GM12864 (cell line): ENCODE measurements at regions not wholly inside any gene's neighbourhood (a gene's known extent, or its start where the extent isn't known, plus 50 kb on each side); places are given as distances from the start of the nearest gene placed in this dataset.
"Not testable (repeated sequence)": the region's sequence is repeated elsewhere in the genome, so short reads cannot be mapped to it uniquely, and the experiment has no call there.

Source experiments
- DNase-seq: peaks from one replicate; pipeline ENCODE4 v3.0.0-alpha.2; 2011; ENCODE audit warnings: low read depth
- H3K4me3 ChIP-seq: 2 replicates; pipeline ENCODE4 v1.5.1; 2011; ENCODE audit warnings: mild to moderate bottlenecking, low read depth, low read length, control low read depth
- TF ChIP-seq, protein P1 (sequence below): IDR thresholded peaks from 2 replicates; pipeline ENCODE4 v1.5.1; 2011; ENCODE audit warnings: low read depth, mild to moderate bottlenecking, moderate library complexity, low read length, control low read depth, inconsistent platforms; ENCODE audit errors: missing control alignments

GRCh38 chr7:66296-66695, 126.1 kb upstream of the FAM20C start:
- TF ChIP-seq, protein P1, sequence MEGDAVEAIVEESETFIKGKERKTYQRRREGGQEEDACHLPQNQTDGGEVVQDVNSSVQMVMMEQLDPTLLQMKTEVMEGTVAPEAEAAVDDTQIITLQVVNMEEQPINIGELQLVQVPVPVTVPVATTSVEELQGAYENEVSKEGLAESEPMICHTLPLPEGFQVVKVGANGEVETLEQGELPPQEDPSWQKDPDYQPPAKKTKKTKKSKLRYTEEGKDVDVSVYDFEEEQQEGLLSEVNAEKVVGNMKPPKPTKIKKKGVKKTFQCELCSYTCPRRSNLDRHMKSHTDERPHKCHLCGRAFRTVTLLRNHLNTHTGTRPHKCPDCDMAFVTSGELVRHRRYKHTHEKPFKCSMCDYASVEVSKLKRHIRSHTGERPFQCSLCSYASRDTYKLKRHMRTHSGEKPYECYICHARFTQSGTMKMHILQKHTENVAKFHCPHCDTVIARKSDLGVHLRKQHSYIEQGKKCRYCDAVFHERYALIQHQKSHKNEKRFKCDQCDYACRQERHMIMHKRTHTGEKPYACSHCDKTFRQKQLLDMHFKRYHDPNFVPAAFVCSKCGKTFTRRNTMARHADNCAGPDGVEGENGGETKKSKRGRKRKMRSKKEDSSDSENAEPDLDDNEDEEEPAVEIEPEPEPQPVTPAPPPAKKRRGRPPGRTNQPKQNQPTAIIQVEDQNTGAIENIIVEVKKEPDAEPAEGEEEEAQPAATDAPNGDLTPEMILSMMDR: no peak
- no peak for DNase-seq

DNA sequence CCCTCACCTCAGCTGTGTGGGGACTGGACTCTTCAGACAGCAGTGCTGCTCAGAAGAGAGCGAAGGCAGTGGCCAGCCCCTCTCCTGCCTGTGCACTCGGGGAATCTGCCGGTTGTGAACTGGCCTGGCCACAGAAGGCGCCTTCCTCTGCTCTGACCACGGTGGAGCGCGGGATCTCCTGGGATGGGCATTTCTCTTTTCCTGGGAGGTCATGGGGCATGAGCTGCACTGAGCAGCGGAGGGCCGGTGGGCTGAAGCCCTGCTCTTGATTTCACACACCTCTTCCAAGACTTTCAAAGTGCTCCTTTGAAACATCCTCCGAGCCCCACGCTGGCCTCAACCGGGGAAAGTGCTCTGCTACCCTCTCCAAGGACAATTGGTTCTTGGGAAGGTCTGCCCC, 125.6 kb upstream of the FAM20C start:
- no peak for DNase-seq
- H3K4me3 ChIP-seq: no peak overlapping the region
- TF ChIP-seq, protein P1: no peak

More at GRCh38 chr7:66296-66695, 126.1 kb upstream of the FAM20C start:
- no peak overlapping the region for H3K4me3 ChIP-seq

DNA sequence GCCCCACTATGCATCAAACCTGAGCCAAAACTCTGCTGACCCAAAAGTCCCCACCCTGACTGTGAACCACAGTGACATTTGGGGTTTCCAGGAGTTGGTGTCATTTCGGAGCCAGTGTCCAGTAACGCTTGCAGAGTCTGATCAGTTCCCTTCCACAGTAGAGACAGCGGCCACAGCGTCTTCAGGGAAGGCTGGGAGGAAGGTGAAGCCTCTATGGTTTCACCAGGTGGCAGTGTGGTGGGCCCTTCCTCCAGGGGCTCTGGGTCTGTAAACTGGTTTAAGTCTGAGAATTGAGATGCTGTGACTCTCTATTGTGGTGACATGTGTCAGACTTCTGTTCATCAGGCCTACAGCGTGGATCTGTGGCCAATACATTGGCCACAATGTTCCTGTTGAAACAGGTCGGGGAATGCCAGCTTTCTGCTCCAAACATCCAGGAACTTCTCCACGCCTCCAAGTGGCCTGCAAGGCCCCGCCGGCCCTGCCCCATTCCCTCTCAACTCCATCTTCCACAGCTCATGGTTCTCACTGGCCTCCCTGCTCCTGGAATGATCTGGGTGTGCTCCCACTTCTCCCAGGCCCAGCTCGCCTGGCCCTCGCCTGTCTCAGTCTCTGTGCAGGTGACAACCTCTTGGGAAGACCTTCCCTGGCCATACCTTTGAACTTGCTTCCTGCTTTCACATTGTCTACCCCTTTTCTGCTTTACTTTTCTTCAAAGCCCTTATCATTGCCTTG, 124.5 kb upstream of the FAM20C start:
- no peak overlapping the region for H3K4me3 ChIP-seq
- no peak for DNase-seq
- TF ChIP-seq, protein P1: no peak

DNA sequence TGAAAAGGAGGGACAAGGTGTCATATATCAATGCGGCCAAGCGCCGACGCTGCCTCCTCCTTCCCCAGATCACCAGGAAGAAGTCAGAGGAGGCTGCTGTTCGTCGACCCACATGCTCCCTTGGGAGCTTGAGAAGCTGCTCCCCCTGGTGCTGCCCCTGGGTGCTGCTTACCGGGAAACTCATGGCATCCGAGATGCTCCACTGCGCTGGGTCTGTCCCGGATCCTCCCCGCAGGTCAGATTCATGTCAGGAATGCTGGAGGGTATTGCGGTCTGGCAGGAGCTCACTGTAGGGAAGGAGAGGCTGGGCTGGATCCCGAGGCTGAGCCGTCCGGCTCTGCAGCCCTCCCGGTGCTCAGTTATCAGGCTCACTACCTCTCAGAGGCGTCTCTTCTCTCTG, 123.7 kb upstream of the FAM20C start:
- DNase-seq: no peak
- no peak overlapping the region for H3K4me3 ChIP-seq
- TF ChIP-seq, protein P1: no peak

DNA sequence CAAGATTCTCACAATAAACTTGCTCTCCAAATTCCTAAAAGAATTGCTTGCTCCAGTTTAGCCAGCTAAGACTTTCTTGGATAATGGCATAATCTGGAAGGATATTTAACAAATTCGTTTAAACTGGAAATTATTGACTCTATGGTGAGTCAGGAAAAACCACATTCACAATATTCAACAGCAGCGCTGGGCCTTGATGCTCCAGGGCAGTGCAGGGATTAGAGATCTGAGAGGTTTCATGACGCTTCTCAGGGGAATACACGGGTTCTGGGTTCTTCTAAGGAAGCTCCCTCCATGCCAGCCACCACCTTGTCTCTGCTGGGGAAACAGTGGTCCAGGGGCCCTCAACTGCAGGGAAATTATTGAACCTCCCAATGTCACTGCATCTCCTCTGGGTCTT, 123.3 kb upstream of the FAM20C start:
- not testable (repeated sequence) for H3K4me3 ChIP-seq, DNase-seq

- H3K4me3 ChIP-seq, DNase-seq: not testable (repeated sequence)
These were observed 122.8 kb upstream of the FAM20C start for GRCh38 chr7:69499-70123.

DNA sequence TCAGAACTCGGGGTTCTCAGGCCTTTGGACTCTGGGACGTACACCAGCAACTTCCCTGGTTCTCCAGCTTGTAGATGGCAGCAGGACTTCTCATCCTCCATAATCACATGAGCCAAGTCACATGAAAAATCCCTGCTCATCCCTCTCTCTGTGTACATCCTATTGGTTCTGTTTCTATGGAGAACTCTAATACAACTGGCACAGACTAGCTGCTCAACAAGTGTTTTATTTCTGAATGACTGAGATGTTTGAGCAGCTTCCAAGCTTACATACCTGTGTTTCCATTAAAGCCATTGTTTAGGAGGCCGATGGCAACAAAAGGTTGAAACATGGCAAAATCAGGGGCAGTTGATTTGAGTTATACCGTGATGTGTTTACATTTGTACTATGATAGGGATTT, 122.2 kb upstream of the FAM20C start:
- DNase-seq, H3K4me3 ChIP-seq: not testable (repeated sequence)

- DNase-seq, H3K4me3 ChIP-seq: not testable (repeated sequence)
These were observed 121.4 kb upstream of the FAM20C start for GRCh38 chr7:70989-71388.

GRCh38 chr7:72266-73057, 119.9 kb upstream of the FAM20C start:
- not testable (repeated sequence) for DNase-seq

GRCh38 chr7:73058-73331, 119.4 kb upstream of the FAM20C start:
- H3K4me3 ChIP-seq, DNase-seq: not testable (repeated sequence)

More at GRCh38 chr7:72266-73057, 119.9 kb upstream of the FAM20C start:
- H3K4me3 ChIP-seq: not testable (repeated sequence)

GRCh38 chr7:74008-74540, 118.3 kb upstream of the FAM20C start:
- not testable (repeated sequence) for H3K4me3 ChIP-seq, DNase-seq

DNA sequence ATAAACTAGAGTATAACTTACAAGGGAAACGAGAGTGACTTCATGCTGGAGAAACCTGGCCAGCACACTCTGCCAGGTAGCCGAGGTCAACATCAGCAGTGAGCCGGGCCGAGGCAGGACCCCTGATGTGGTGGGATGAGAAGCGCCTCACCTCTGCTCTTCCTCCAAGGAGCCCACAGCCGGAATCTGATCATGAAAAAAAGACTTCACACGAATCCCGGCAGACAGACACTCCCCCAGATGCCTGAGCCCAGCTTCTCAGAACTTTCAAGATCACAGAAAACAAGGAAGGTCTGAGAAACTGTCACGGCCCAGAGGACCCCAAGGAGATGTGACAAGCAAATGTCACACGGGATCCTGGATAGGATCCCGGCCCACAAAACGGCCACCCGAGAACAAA, 116.9 kb upstream of the FAM20C start:
- DNase-seq, H3K4me3 ChIP-seq: not testable (repeated sequence)

DNA sequence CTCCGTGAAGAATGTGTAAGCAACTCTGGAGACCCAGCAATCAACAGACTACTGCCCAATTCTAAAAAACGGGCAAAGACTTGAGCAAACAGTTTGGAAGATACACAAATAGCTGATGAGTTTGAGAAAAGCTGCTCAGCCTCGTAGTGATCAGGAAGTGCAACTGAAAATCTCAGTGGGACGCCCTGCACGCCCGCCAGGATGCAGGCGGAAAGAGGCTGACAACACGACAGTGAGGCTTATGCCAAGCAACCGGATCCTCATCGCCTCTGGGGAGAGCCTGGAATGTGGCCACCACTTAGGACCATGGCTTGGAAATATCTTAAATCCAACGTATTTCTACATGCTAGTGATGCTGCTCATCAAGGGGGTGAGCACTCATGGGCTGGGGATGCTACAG, 116.2 kb upstream of the FAM20C start:
- H3K4me3 ChIP-seq, DNase-seq: not testable (repeated sequence)
